GM10248 (cell line): ENCODE measurements at regions not wholly inside any gene's neighbourhood (a gene's known extent, or its start where the extent isn't known, plus 50 kb on each side); places are given as distances from the start of the nearest gene placed in this dataset.
A peak's percentile ranks its signal among the peaks of the same experiment; 100 is the strongest.

Experiments
- CTCF ChIA-PET: fragments of 300-600 bp; sonication (Branson Sonifier 250); formaldehyde crosslinking; extraction: SDS; loops from one replicate; lab custom pipeline; 2021; ENCODE audit warnings: antibody characterized with exemption; lab: Yijun Ruan, JAX
- POLR2A ChIA-PET: fragments of 350-650 bp; sonication (Branson Sonifier 250); formaldehyde crosslinking; extraction: SDS; loops from one replicate; lab custom pipeline; 2020; ENCODE audit warnings: antibody characterized with exemption; lab: Yijun Ruan, JAX
- DNase-seq: peaks from one replicate; pipeline ENCODE4 v3.0.0; 2012; ENCODE audit errors: extremely low spot score
- TF ChIP-seq, protein P1 (sequence below): IDR thresholded peaks from 2 replicates; pipeline ENCODE4 v1.5.1; 2012; ENCODE audit warnings: mild to moderate bottlenecking, low read depth; ENCODE audit errors: extremely low read depth, missing control alignments, control extremely low read depth

DNA sequence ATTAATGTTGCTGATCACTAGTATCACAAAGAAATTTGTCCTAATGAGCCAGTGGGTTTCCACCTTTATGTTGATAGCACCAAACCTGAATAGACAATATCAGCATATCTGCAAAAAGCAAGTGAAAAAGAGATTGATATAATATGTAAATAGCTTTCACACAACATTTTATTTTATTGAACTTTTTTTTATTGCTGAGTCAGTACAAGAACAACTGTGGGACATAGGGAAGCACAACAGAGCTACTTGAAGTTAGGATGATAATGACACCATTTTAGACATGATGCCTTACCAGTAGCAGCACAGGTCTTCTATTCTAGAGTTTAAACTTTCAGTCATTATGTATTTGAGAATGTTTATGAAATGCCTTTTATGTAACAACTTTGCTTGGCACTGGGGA is 554.1 kb upstream of the SETBP1 start:
- no peak for DNase-seq
- ChIA-PET CTCF (no interaction called here), POLR2A (no interaction called here)
- TF ChIP-seq, protein P1, sequence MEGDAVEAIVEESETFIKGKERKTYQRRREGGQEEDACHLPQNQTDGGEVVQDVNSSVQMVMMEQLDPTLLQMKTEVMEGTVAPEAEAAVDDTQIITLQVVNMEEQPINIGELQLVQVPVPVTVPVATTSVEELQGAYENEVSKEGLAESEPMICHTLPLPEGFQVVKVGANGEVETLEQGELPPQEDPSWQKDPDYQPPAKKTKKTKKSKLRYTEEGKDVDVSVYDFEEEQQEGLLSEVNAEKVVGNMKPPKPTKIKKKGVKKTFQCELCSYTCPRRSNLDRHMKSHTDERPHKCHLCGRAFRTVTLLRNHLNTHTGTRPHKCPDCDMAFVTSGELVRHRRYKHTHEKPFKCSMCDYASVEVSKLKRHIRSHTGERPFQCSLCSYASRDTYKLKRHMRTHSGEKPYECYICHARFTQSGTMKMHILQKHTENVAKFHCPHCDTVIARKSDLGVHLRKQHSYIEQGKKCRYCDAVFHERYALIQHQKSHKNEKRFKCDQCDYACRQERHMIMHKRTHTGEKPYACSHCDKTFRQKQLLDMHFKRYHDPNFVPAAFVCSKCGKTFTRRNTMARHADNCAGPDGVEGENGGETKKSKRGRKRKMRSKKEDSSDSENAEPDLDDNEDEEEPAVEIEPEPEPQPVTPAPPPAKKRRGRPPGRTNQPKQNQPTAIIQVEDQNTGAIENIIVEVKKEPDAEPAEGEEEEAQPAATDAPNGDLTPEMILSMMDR, result no peak

DNA sequence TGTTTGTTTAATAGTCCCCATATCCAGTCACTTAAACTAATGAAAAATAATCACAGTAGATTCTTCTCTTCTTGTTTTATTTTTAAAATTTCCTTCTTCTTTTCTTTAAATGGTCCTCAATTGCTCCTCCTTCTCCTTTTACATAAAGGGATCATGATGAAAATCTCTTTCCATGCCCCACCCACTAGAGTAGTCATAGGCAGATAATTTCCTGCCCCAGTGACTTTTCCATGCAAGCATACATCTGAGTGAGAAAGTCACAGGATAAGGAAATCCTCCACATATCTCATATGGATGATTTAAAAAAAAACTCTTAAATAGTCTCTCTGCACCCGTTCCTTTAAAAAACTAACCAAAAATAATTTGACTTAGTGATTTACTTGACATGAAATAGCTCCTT is 552.3 kb upstream of the SETBP1 start:
- POLR2A ChIA-PET, result no interaction called here
- TF ChIP-seq, protein P1, result no peak
- CTCF ChIA-PET, result interaction anchor here (1.0 kb wide), 1 partner anchor 1257 kb away, joined by 3 read pairs; no protein-coding TSS in a partner anchor
- DNase-seq, result no peak

DNA sequence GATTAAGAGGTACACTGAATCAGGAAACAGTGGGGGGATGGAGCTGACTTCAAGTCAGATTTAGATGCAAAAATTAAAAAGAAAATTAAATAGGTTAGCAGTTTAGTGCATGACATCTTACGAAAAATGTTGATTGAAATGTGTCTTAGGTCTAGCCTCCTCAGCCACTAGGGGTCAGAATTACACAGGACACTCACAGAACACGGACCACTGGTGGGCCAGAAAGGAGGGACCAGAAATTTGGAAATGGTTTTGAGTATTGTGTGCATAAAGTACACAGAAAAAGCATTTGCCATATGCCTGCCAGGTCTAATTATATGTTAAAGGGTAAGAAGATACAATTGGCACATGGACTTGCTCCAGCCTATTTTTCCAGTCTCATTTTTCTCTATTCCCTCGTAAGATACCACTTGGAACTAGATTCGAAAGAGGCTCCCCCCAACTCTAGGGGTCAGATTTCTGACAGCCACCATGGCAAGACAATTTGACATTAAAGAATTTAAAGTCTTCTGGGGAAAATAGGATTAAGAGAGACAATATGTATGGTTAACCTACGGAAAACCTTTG is 550.2 kb upstream of the SETBP1 start:
- POLR2A ChIA-PET, result no interaction called here
- DNase-seq, result peak; percentile 26

DNA sequence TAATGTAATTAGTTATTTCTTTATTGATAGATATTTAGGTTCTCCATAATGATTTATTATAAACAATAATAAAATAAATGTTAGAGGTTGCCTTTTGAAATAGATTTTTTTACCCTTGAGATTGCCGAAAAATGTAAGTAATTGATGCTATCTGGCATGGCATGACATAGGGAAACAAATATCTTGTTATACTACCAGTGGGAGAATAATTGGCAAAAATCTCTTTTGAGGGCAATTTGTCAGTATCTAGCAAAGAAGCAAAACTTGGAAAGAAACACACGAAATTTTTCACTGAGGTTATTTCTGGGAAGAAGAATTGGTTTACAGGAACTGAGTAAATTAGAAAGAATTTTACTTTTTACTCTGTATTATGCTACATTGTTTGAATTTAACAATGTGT is 547.2 kb upstream of the SETBP1 start:
- TF ChIP-seq, protein P1, result no peak
- ChIA-PET POLR2A (no interaction called here), CTCF (interaction anchor here (1.1 to 1.9 kb wide), 2 partner anchors 10 to 12 kb away, joined by 3 to 5 read pairs; no protein-coding TSS in a partner anchor)
- no peak for DNase-seq

More for the DNA sequence above, 550.2 kb upstream of the SETBP1 start:
- TF ChIP-seq, protein P1, result peak; percentile 62
- CTCF ChIA-PET, result interaction anchor here (0.7 to 2.7 kb wide), 13 partner anchors 8 to 1254 kb away, joined by 3 to 25 read pairs (median 3); no protein-coding TSS in a partner anchor

DNA sequence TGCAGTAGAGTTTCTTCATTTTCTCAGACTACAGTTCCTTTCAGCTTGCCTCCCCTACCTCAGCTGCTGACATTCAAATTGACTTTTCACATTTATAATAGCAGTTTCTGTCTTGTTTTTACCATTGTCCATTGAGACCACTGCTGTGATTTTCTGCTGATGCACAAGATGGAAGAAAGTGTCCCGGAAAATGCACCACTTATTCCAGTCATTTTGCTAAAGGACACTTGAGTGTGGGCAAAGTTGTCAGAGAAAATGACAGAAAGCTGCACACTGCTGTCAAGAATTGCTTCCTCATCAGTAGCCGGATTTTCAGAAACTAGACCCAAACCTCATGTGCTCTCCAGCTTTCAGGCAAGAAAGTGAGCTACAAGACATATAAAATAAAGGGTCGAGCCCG is 546.2 kb upstream of the SETBP1 start:
- TF ChIP-seq, protein P1, result no peak
- CTCF ChIA-PET, result interaction anchor here (1.1 to 1.9 kb wide), 3 partner anchors 11 to 19 kb away, joined by 3 to 5 read pairs (median 4); no protein-coding TSS in a partner anchor
- POLR2A ChIA-PET, result no interaction called here
- DNase-seq, result no peak

DNA sequence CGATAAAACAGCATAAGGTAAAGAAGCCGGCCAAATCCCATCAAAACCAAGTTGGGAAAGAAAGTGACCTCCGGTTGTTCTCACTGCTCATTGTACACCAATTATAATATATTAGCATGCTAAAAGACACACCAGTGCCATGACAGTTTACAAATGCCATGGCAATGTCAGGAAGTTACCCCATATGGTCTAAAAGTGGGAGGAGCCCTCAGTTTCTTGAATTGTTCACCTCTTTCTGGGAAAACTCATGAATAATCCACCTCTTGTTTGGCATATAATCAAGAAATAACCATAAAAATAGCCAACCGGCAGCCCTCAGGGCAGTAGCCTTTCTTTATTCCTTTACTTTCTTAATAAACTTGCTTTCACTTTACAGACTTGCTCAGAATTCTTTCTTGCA is 544.9 kb upstream of the SETBP1 start:
- TF ChIP-seq, protein P1, result no peak
- ChIA-PET POLR2A (no interaction called here), CTCF (interaction anchor here (0.9 kb wide), 1 partner anchor 1249 kb away, joined by 3 read pairs; no protein-coding TSS in a partner anchor)
- no peak for DNase-seq
